Endothelial cell of umbilical vein (primary cell): ENCODE measurements at regions not wholly inside any gene's neighbourhood (a gene's known extent, or its start where the extent isn't known, plus 50 kb on each side); places are given as distances from the start of the nearest gene placed in this dataset.

ENCODE experiments used
- BruUV-seq: library from RNA; stranded (reverse); fragments of 400-500 nt; replicated peaks from 2 replicates; lab custom pipeline; 2021; lab: Mats Ljungman, UMichigan
- CTCF ChIA-PET: fragments of 300-600, 350-600 bp; sonication (Branson Sonifier 250); formaldehyde crosslinking; loops from one replicate; lab custom pipeline; 2021; ENCODE audit warnings: antibody characterized with exemption, inconsistent platforms; lab: Charles Lee
- POLR2A ChIA-PET: fragments of 300-600, 350-600 bp; sonication (Branson Sonifier 250); formaldehyde crosslinking; loops from one replicate; lab custom pipeline; 2021; ENCODE audit warnings: antibody characterized with exemption, inconsistent platforms; lab: Charles Lee
- DNase-seq: peaks from one replicate; pipeline ENCODE4 v3.0.0-alpha.2; 2011; ENCODE audit warnings: low read depth, low spot score
- FAIRE-seq: peaks from 2 replicates; lab custom pipeline; 2011; peaks lifted over from hg19 to GRCh38; lab: Jason Lieb, UNC
- H2AFZ ChIP-seq: 2 replicates; pipeline ENCODE4 v1.6.0; 2012; ENCODE audit warnings: low read depth, low read length, control low read depth, inconsistent platforms
- H3K27ac ChIP-seq: 2 replicates; pipeline ENCODE4 v1.5.1; 2011; ENCODE audit warnings: low read depth, mild to moderate bottlenecking, control low read depth, low read length, moderate library complexity; ENCODE audit not compliant: insufficient read depth
- H3K27me3 ChIP-seq, 2 experiments: 2 replicates each; pipeline versions ENCODE4 v1.6.0 to v1.6.1; 2011; ENCODE audit warnings: low read length in 2 of 2, mixed read lengths in 1 of 2; ENCODE audit not compliant: control insufficient read depth in 2 of 2, insufficient read depth in 2 of 2
- H3K36me3 ChIP-seq, 2 experiments: 2 replicates in 1 of 2; 3 replicates in 1 of 2; pipeline ENCODE4 v1.5.1; 2011; ENCODE audit warnings: low read length in 2 of 2, mild to moderate bottlenecking in 1 of 2, moderate library complexity in 1 of 2; ENCODE audit not compliant: control insufficient read depth in 2 of 2, insufficient read depth in 2 of 2; ENCODE audit errors: extremely low read depth in 1 of 2
- H3K4me1 ChIP-seq: 3 replicates; pipeline ENCODE4 v1.5.1; 2011; ENCODE audit warnings: mild to moderate bottlenecking, low read length; ENCODE audit not compliant: control insufficient read depth, insufficient read depth; ENCODE audit errors: extremely low read depth
- H3K4me2 ChIP-seq: 2 replicates; pipeline ENCODE4 v1.6.1; 2011; ENCODE audit warnings: low read length, control low read depth, mixed read lengths; ENCODE audit not compliant: insufficient read depth
- H3K4me3 ChIP-seq, 3 experiments: fragments of 200-600 bp in 1 of 3; sonication (generic), shearing (Covaris generic) in 1 of 3; replicated peaks in 1 of 3; 2 replicates each; pipeline ENCODE4 v1.5.1; 2011 to 2016; ENCODE audit warnings: control low read depth in 3 of 3, low read length in 3 of 3, mild to moderate bottlenecking in 2 of 3, inconsistent platforms in 1 of 3, low read depth in 1 of 3, moderate library complexity in 1 of 3; ENCODE audit not compliant: insufficient read depth in 1 of 3
- H3K79me2 ChIP-seq: 2 replicates; pipeline ENCODE4 v1.6.0; 2012; ENCODE audit warnings: low read length, inconsistent platforms; ENCODE audit not compliant: control insufficient read depth, insufficient read depth
- H3K9ac ChIP-seq: replicated peaks from 2 replicates; pipeline ENCODE3; 2011; ENCODE audit warnings: low read length, control low read depth; ENCODE audit not compliant: insufficient read depth; ENCODE audit errors: extremely low read depth
- H3K9me1 ChIP-seq: replicated peaks from 3 replicates; pipeline ENCODE4 v1.6.0; 2011; ENCODE audit warnings: mild to moderate bottlenecking, low read length; ENCODE audit not compliant: control insufficient read depth, insufficient read depth; ENCODE audit errors: extremely low read depth
- H3K9me3 ChIP-seq: replicated peaks from 2 replicates; pipeline ENCODE4 v1.5.1; 2012; ENCODE audit warnings: low read length, inconsistent platforms; ENCODE audit not compliant: control insufficient read depth, insufficient read depth
- H4K20me1 ChIP-seq: replicated peaks from 2 replicates; pipeline ENCODE3; 2011; ENCODE audit warnings: mild to moderate bottlenecking, low read length; ENCODE audit not compliant: control insufficient read depth, insufficient read depth; ENCODE audit errors: extremely low read depth
- EZH2 ChIP-seq: IDR thresholded peaks from 2 replicates; pipeline ENCODE4 v1.6.1; 2012; ENCODE audit warnings: borderline replicate concordance, low read depth, mild to moderate bottlenecking, moderate library complexity, low read length, inconsistent platforms; ENCODE audit not compliant: severe bottlenecking
- FOS ChIP-seq: IDR thresholded peaks from 2 replicates; pipeline ENCODE4 v1.6.1; 2011; ENCODE audit warnings: mild to moderate bottlenecking, low read length, moderate library complexity, borderline replicate concordance; ENCODE audit not compliant: insufficient read depth
- GATA2 ChIP-seq: IDR thresholded peaks from 2 replicates; pipeline ENCODE4 v1.7.0; 2011; ENCODE audit warnings: low read depth, mild to moderate bottlenecking, moderate library complexity, mixed read lengths, low read length; ENCODE audit not compliant: insufficient read length, insufficient read depth
- JUN ChIP-seq: IDR thresholded peaks from 2 replicates; pipeline ENCODE4 v1.6.1; 2011; ENCODE audit warnings: borderline replicate concordance, low read depth; ENCODE audit not compliant: insufficient read length, insufficient read depth
- MYC ChIP-seq: IDR thresholded peaks from one replicate; pipeline ENCODE4 v1.6.1; 2011; ENCODE audit warnings: mild to moderate bottlenecking, low read depth, low read length
- POLR2A ChIP-seq: IDR thresholded peaks from 2 replicates; pipeline ENCODE4 v1.6.1; 2012; ENCODE audit warnings: low read depth, mild to moderate bottlenecking, control low read depth, low read length
- POLR2AphosphoS5 ChIP-seq: IDR thresholded peaks from 2 replicates; pipeline ENCODE4 v1.6.1; 2012; ENCODE audit warnings: low read depth, mild to moderate bottlenecking, control low read depth, low read length, moderate library complexity; ENCODE audit not compliant: insufficient read depth
- dilution Hi-C: fragments of 300-500 bp; cut with MboI; formaldehyde crosslinking; loops from one replicate; pipeline ENCODE4 v1.15.0; 2019; ENCODE audit warnings: low sequenced_read_pairs; ENCODE audit not compliant: extremely low pct_ligation_motif_present
- intact Hi-C: fragments of 100-400 bp; cut with micrococcal nuclease; formaldehyde crosslinking; loops from one replicate; pipeline ENCODE4 v1.10.0; 2022
- TF ChIP-seq, protein P1 (sequence below), 2 donors: IDR thresholded peaks; 1 replicate in 1 of 2; 2 replicates in 1 of 2; pipeline ENCODE4 v1.5.1; 2011; ENCODE audit warnings: low read length in 2 of 2, mild to moderate bottlenecking in 2 of 2, moderate library complexity in 2 of 2, control low read depth in 1 of 2, inconsistent platforms in 1 of 2, low read depth in 1 of 2; ENCODE audit not compliant: insufficient read depth in 1 of 2; ENCODE audit errors: extremely low read depth in 1 of 2
- TF ChIP-seq, protein P2 (sequence below): IDR thresholded peaks from 2 replicates; pipeline ENCODE4 v1.6.1; 2011; ENCODE audit not compliant: insufficient read depth, insufficient read length

DNA sequence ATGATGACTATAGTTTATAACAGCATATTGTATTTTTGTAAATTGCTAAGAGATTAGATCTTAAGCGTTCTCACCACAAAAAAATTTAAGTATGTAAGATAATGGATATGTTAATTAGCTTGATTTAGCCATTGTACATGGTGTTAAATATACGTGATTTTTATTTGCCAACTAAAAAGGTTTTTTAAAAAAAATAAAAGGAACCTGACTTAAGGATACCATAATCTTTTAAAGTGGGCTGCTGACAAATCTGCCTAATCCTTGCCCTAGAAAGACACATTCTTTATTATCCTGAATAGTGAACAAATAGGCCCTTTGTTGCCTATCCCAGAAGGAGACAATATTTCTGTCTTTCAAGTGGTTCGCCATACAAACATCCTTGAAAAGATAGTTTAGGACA, 94.6 kb upstream of the FAM47C start:
- dilution Hi-C loops (no loop called here), intact Hi-C loops (no loop called here)
- no peak overlapping the region for H2AFZ ChIP-seq
- H3K79me2 ChIP-seq: no peaks in the 10 kb centered on the region
- H3K27ac ChIP-seq: no peak overlapping the region
- no peak for FAIRE-seq
- H3K4me2 ChIP-seq: no peak overlapping the region
- DNase-seq: no peak
- no peaks in the 10 kb centered on the region for H3K9me1 ChIP-seq
- no peak overlapping the region for H3K4me3 ChIP-seq
- H3K36me3 ChIP-seq: no peaks in the 10 kb centered on the region
- H3K9ac ChIP-seq: no peak overlapping the region
- H3K9me3 ChIP-seq: no peaks in the 10 kb centered on the region
- H4K20me1 ChIP-seq: no peaks in the 10 kb centered on the region
- H3K27me3 ChIP-seq: no peaks in the 10 kb centered on the region
- BruUV-seq: no TSS peak
- no peaks in the 10 kb centered on the region for H3K4me1 ChIP-seq
- TF ChIP-seq, protein P1, sequence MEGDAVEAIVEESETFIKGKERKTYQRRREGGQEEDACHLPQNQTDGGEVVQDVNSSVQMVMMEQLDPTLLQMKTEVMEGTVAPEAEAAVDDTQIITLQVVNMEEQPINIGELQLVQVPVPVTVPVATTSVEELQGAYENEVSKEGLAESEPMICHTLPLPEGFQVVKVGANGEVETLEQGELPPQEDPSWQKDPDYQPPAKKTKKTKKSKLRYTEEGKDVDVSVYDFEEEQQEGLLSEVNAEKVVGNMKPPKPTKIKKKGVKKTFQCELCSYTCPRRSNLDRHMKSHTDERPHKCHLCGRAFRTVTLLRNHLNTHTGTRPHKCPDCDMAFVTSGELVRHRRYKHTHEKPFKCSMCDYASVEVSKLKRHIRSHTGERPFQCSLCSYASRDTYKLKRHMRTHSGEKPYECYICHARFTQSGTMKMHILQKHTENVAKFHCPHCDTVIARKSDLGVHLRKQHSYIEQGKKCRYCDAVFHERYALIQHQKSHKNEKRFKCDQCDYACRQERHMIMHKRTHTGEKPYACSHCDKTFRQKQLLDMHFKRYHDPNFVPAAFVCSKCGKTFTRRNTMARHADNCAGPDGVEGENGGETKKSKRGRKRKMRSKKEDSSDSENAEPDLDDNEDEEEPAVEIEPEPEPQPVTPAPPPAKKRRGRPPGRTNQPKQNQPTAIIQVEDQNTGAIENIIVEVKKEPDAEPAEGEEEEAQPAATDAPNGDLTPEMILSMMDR (IDR thresholded peaks at IDR 0.05; ENCODE audit: extremely low read depth in 1 of 2, insufficient read depth in 1 of 2, low read depth in 1 of 2, low read length in 2 of 2): no peak
- TF ChIP-seq FOS (no peak), GATA2 (no peak), MYC (no peak), POLR2A (no peak), JUN (no peak), EZH2 (no peak), POLR2AphosphoS5 (no peak)
- TF ChIP-seq, protein P2, sequence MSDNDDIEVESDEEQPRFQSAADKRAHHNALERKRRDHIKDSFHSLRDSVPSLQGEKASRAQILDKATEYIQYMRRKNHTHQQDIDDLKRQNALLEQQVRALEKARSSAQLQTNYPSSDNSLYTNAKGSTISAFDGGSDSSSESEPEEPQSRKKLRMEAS: no peak
- CTCF ChIA-PET: no interaction called here
- POLR2A ChIA-PET: no interaction called here
